Parathyroid adenoma (tissue), 2 donors: ENCODE measurements at regions not wholly inside any gene's neighbourhood (a gene's known extent, or its start where the extent isn't known, plus 50 kb on each side); places are given as distances from the start of the nearest gene placed in this dataset.

Source experiments
- H2AFZ ChIP-seq: fragments of 300-600 bp; sonication (generic); one replicate; pipeline ENCODE4 v1.7.0; 2017; ENCODE audit warnings: antibody characterized with exemption, mild to moderate bottlenecking
- H3K27ac ChIP-seq: fragments of 300-600 bp; sonication (generic); one replicate; pipeline ENCODE4 v1.7.0; 2017
- H3K27me3 ChIP-seq: fragments of 300-600 bp; sonication (generic); one replicate; pipeline ENCODE4 v1.7.0; 2017; ENCODE audit warnings: low read length; ENCODE audit not compliant: control insufficient read depth, insufficient read depth
- H3K36me3 ChIP-seq: fragments of 300-600 bp; sonication (generic); one replicate; pipeline ENCODE4 v1.7.0; 2017; ENCODE audit warnings: low read length; ENCODE audit not compliant: control insufficient read depth, insufficient read depth
- H3K4me1 ChIP-seq: fragments of 300-600 bp; sonication (generic); one replicate; pipeline ENCODE4 v1.7.0; 2017; ENCODE audit warnings: control low read depth
- H3K4me2 ChIP-seq: fragments of 300-600 bp; sonication (generic); one replicate; pipeline ENCODE4 v1.7.0; 2017; ENCODE audit warnings: low read length
- H3K4me3 ChIP-seq: fragments of 300-600 bp; sonication (generic); one replicate; pipeline ENCODE4 v1.7.0; 2017; ENCODE audit warnings: low read depth, low read length
- H3K79me2 ChIP-seq: fragments of 300-600 bp; sonication (generic); one replicate; pipeline ENCODE4 v1.7.0; 2017; ENCODE audit warnings: control low read depth
- H3K9ac ChIP-seq: fragments of 300-600 bp; sonication (generic); one replicate; pipeline ENCODE4 v1.7.0; 2017; ENCODE audit warnings: mild to moderate bottlenecking
- H3K9me3 ChIP-seq: fragments of 300-600 bp; sonication (generic); one replicate; pipeline ENCODE4 v1.7.0; 2017; ENCODE audit warnings: low read length; ENCODE audit not compliant: control insufficient read depth
- TF ChIP-seq, protein P1 (sequence below): fragments of 300-600 bp; sonication (generic); IDR thresholded peaks from one replicate; pipeline ENCODE4 v1.7.0; 2017; ENCODE audit warnings: antibody characterized with exemption, mild to moderate bottlenecking
- donor health status: primary hyperparathyroidism.

DNA sequence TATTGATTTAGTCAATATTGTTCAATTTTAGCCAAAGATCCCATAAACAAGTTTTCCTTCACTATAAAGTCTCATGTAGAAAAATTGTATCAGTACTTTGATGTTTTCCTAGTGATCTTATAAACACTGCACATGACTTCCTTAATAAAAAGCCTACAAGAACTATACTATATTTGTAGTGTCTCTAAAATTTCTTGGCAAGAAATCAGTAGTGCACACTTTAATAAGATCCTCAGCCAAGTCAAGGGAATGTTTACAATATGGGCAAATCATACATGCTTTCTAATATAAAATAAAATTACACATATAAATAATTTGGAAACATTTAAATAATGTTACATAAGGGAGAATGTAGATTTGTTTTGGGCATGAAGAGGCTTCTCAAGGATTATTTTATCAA is 203.0 kb upstream of the CCDC179 start:
- Histone ChIP-seq H3K27me3 (no peaks in the 10 kb centered on the region), H3K9me3 (no peaks in the 10 kb centered on the region), H3K4me2 (no peak overlapping the region), H3K36me3 (no peaks in the 10 kb centered on the region), H3K9ac (no peak overlapping the region), H3K27ac (no peak overlapping the region), H3K4me3 (no peak overlapping the region), H3K79me2 (no peaks in the 10 kb centered on the region), H3K4me1 (no peaks in the 10 kb centered on the region), H2AFZ (no peak overlapping the region)
- TF ChIP-seq, protein P1, sequence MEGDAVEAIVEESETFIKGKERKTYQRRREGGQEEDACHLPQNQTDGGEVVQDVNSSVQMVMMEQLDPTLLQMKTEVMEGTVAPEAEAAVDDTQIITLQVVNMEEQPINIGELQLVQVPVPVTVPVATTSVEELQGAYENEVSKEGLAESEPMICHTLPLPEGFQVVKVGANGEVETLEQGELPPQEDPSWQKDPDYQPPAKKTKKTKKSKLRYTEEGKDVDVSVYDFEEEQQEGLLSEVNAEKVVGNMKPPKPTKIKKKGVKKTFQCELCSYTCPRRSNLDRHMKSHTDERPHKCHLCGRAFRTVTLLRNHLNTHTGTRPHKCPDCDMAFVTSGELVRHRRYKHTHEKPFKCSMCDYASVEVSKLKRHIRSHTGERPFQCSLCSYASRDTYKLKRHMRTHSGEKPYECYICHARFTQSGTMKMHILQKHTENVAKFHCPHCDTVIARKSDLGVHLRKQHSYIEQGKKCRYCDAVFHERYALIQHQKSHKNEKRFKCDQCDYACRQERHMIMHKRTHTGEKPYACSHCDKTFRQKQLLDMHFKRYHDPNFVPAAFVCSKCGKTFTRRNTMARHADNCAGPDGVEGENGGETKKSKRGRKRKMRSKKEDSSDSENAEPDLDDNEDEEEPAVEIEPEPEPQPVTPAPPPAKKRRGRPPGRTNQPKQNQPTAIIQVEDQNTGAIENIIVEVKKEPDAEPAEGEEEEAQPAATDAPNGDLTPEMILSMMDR, result no peak

DNA sequence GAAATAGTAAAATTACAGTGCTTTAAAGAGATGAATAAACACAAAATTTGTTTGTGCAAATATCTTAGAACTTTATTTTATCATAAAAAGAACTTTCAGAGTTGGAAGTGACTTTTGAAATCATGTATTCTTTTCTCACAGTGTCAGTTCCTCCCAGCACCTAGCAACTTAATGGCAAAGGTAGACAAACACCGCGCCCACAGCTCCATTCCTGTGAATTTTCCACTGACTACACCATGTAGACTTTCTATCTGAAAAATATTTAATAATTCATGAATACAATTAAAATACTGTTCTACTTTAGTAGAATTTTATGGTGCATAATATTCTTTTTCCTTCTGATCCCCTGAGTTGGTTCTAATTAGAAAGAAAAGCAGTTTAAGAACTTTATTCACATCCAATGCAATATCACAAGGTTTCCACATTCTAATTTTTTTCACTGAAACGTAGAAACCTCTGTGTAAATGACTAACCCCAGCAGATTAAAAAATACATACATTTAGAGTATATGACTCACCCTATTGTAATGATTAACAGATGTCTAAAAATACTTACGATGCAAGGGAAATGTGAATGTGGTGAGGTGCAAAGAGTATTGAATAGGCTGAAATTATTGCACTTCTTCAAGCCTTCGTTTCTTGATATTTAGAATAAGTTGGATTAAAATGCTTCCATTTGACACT is 218.2 kb upstream of the CCDC179 start:
- Histone ChIP-seq H3K79me2 (no peaks in the 10 kb centered on the region), H3K9me3 (no peaks in the 10 kb centered on the region), H3K36me3 (no peaks in the 10 kb centered on the region), H3K27ac (no peak overlapping the region), H3K4me1 (no peaks in the 10 kb centered on the region), H3K27me3 (no peaks in the 10 kb centered on the region), H2AFZ (no peak overlapping the region), H3K9ac (no peak overlapping the region), H3K4me3 (no peak overlapping the region), H3K4me2 (no peak overlapping the region)
- TF ChIP-seq, protein P1, result no peak

DNA sequence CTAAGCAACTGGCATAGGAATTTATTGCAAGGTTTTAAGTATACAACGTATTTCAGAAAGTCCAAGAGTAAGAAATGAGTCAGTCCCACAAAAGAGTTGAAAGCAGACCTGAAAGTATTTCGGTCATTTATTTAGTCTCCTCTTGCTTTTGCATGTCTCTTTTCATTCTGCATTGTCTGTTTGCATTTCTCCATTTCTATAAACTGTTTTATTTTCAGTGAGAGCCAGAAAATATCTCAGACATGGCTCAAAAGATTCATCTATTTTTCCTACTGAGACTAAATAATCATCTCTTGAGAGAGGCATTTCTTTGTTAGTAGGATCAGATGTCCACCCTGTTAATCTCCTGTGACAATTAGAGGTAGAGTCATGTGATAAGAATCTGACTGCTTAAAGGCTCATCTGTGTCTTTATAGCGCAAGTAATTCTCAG is 219.1 kb upstream of the CCDC179 start:
- Histone ChIP-seq H3K9ac (no peak overlapping the region), H2AFZ (no peak overlapping the region), H3K27me3 (no peaks in the 10 kb centered on the region), H3K79me2 (no peaks in the 10 kb centered on the region), H3K4me1 (no peaks in the 10 kb centered on the region), H3K9me3 (no peaks in the 10 kb centered on the region), H3K4me3 (no peak overlapping the region), H3K27ac (no peak overlapping the region), H3K4me2 (no peak overlapping the region), H3K36me3 (no peaks in the 10 kb centered on the region)
- TF ChIP-seq, protein P1, result no peak

DNA sequence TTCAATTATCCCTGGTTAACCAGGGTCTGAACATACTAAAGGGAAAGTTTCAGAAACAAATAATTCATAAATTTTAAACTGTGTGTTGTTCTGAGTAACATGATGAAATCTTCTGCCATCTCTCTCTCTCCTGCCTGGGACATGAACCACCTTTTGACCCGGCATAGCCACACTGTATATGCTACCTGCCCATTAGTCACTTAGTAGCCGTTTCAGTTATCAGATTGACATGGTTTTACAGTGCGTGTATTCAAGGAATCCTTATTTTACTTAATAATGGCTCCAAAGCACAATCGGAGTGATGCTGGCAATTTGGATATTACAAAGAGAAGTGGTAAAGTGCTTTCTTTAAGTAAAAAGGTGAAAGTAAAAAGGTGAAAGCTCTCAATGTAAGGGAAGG is 227.1 kb upstream of the CCDC179 start:
- Histone ChIP-seq H3K9ac (no peak overlapping the region), H3K9me3 (no peaks in the 10 kb centered on the region), H3K27me3 (no peaks in the 10 kb centered on the region), H2AFZ (no peak overlapping the region), H3K36me3 (no peaks in the 10 kb centered on the region), H3K27ac (no peak overlapping the region), H3K79me2 (no peaks in the 10 kb centered on the region), H3K4me1 (no peaks in the 10 kb centered on the region), H3K4me3 (no peak overlapping the region), H3K4me2 (no peak overlapping the region)
- TF ChIP-seq, protein P1, result no peak

DNA sequence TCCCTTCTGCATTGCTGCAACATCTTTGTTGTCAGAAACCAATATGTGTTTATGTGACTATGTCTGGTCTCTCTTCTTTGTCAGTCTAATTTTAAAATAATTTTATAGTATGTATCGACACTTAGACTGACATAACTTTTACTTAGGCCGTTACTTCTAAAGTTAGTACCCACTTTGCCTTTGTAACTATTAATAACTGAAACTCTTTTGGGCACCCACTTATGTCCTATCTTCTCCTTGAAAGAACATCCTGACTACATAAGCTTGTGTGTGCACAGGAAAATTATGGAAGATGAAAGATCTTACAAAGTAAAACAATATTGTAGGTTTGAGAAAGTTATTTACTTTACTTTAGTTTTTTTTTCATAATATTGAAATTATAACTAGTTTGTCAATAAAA is 230.4 kb upstream of the CCDC179 start:
- H3K27me3 ChIP-seq, result no peaks in the 10 kb centered on the region
- TF ChIP-seq, protein P1, result no peak
- H3K9me3 ChIP-seq, result no peaks in the 10 kb centered on the region
- H2AFZ ChIP-seq, result no peak overlapping the region
- H3K36me3 ChIP-seq, result no peaks in the 10 kb centered on the region
- no peak overlapping the region for H3K4me3 ChIP-seq
- H3K79me2 ChIP-seq, result no peaks in the 10 kb centered on the region
- H3K9ac ChIP-seq, result no peak overlapping the region
- no peak overlapping the region for H3K4me2 ChIP-seq
- no peaks in the 10 kb centered on the region for H3K4me1 ChIP-seq
- H3K27ac ChIP-seq, result no peak overlapping the region
